HepG2 (cell line): ENCODE measurements at regions not wholly inside any gene's neighbourhood (a gene's known extent, or its start where the extent isn't known, plus 50 kb on each side); places are given as distances from the start of the nearest gene placed in this dataset.

Experiments
- ATAC-seq: fragments of 200-7000 bp; cut with Tn5 transposase; 3 replicates; pipeline ENCODE4 v1.9.1; 2020; ENCODE audit warnings: mild to moderate bottlenecking, moderate library complexity
- BruUV-seq: library from RNA; stranded (reverse); fragments of 400-500 nt; replicated peaks from 2 replicates; lab custom pipeline; 2021; lab: Mats Ljungman, UMichigan
- CTCF ChIA-PET: fragments of 300-600 bp; formaldehyde crosslinking; extraction: SDS; loops from one replicate; lab custom pipeline; 2021; ENCODE audit warnings: low total read pairs, inconsistent platforms, low intra/inter-chr PET ratio; lab: Yijun Ruan, JAX
- POLR2A ChIA-PET: fragments of 350-600 bp; sonication (Branson Sonifier 250); formaldehyde crosslinking; loops from one replicate; lab custom pipeline; 2020; ENCODE audit warnings: antibody characterized with exemption, inconsistent platforms; lab: Yijun Ruan, JAX
- DNase-seq: peaks from one replicate; pipeline ENCODE4 v3.0.0-alpha.2; 2015; ENCODE audit warnings: low spot score
- FAIRE-seq: peaks from 3 replicates; lab custom pipeline; 2011; peaks lifted over from hg19 to GRCh38; lab: Jason Lieb, UNC
- H2AFZ ChIP-seq: one replicate; pipeline ENCODE4 v1.6.1; 2011; ENCODE audit warnings: low read length, inconsistent platforms
- H3K27ac ChIP-seq: fragments of 300-600 bp; 3 replicates; pipeline ENCODE4 v1.8.0; 2011; ENCODE audit warnings: mixed run types, mild to moderate bottlenecking, mixed read lengths, low read length, inconsistent platforms; ENCODE audit not compliant: insufficient read depth; ENCODE audit errors: extremely low read length
- H3K27me3 ChIP-seq, 2 experiments: fragments of 200-600 bp in 1 of 2; 2 replicates in 1 of 2; 3 replicates in 1 of 2; pipeline versions ENCODE4 v1.6.0 to v1.8.0; 2011; ENCODE audit warnings: low read length in 2 of 2, mild to moderate bottlenecking in 2 of 2, moderate library complexity in 2 of 2, inconsistent platforms in 1 of 2; ENCODE audit not compliant: insufficient read depth in 2 of 2, control insufficient read depth in 1 of 2
- H3K36me3 ChIP-seq, 2 experiments: fragments of 200-600 bp in 1 of 2; replicated peaks in 1 of 2; 2 replicates in 1 of 2; 3 replicates in 1 of 2; pipeline versions ENCODE4 v1.5.1 to v1.8.0; 2011; ENCODE audit warnings: low read length in 2 of 2, inconsistent platforms in 1 of 2; ENCODE audit not compliant: insufficient read depth in 2 of 2, control insufficient read depth in 1 of 2
- H3K4me1 ChIP-seq: 2 replicates; pipeline ENCODE4 v1.5.1; 2012; ENCODE audit warnings: low read length, inconsistent platforms; ENCODE audit not compliant: insufficient read depth
- H3K4me2 ChIP-seq: 2 replicates; pipeline ENCODE4 v1.6.0; 2011; ENCODE audit warnings: low read depth, low read length, inconsistent platforms
- H3K4me3 ChIP-seq, 3 experiments: fragments of 200-600 bp in 1 of 3; sonication (generic), shearing (Covaris generic) in 1 of 3; replicated peaks in 1 of 3; 2 replicates each; pipeline ENCODE4 v1.5.1; 2011 to 2016; ENCODE audit warnings: low read length in 3 of 3, inconsistent platforms in 2 of 3, low read depth in 2 of 3, mild to moderate bottlenecking in 2 of 3, control low read depth in 1 of 3, mixed read lengths in 1 of 3; ENCODE audit not compliant: insufficient read depth in 1 of 3
- H3K79me2 ChIP-seq: one replicate; pipeline ENCODE4 v1.6.1; 2011; ENCODE audit warnings: low read length, inconsistent platforms; ENCODE audit not compliant: insufficient read depth
- H3K9ac ChIP-seq: 2 replicates; pipeline ENCODE4 v1.6.0; 2011; ENCODE audit warnings: mild to moderate bottlenecking, low read depth, low read length, inconsistent platforms; ENCODE audit not compliant: insufficient read depth
- H3K9me3 ChIP-seq: 2 replicates; pipeline ENCODE4 v1.5.1; 2012; ENCODE audit warnings: mild to moderate bottlenecking, low read length
- H4K20me1 ChIP-seq: 2 replicates; pipeline ENCODE4 v1.6.0; 2011; ENCODE audit warnings: inconsistent platforms, mild to moderate bottlenecking, low read length, moderate library complexity; ENCODE audit not compliant: insufficient read depth
- BCLAF1 ChIP-seq: fragments of 450-650 bp; IDR thresholded peaks from 2 replicates; pipeline ENCODE4 v1.6.1; 2017; ENCODE audit warnings: mild to moderate bottlenecking
- CENPT ChIP-seq: sonication (generic); formaldehyde crosslinking; IDR thresholded peaks from 2 replicates; pipeline ENCODE4 v1.8.0; 2022; ENCODE audit warnings: low read depth, mild to moderate bottlenecking, moderate library complexity, missing genetic modification reagents
- FOXK2 ChIP-seq: fragments of 450-650 bp; IDR thresholded peaks from 2 replicates; pipeline ENCODE4 v1.6.1; 2016
- GMEB1 ChIP-seq: sonication (generic); formaldehyde crosslinking; IDR thresholded peaks from 2 replicates; pipeline ENCODE4 v1.5.1; 2020; ENCODE audit warnings: missing genetic modification reagents, mild to moderate bottlenecking, borderline replicate concordance
- NFAT5 ChIP-seq: sonication (generic); formaldehyde crosslinking; IDR thresholded peaks from 2 replicates; pipeline ENCODE4 v1.4.0; 2020; ENCODE audit warnings: missing genetic modification reagents
- NR2F1 ChIP-seq, 2 experiments: fragments of 450-650 bp in 1 of 2; formaldehyde crosslinking in 1 of 2; IDR thresholded peaks; 2 replicates each; pipeline versions ENCODE4 v1.5.0 to v1.6.1; 2016 to 2020; ENCODE audit warnings: mild to moderate bottlenecking in 1 of 2, missing compliant biosample characterization in 1 of 2, missing genetic modification reagents in 1 of 2, moderate library complexity in 1 of 2
- REXO4 ChIP-seq: sonication (generic); formaldehyde crosslinking; IDR thresholded peaks from 2 replicates; pipeline ENCODE4 v1.8.0; 2022; ENCODE audit warnings: missing genetic modification reagents, mild to moderate bottlenecking, borderline replicate concordance
- SKI ChIP-seq: fragments of 450-650 bp; IDR thresholded peaks from one replicate; pipeline ENCODE4 v1.6.1; 2018; ENCODE audit warnings: mild to moderate bottlenecking; ENCODE audit not compliant: partially characterized antibody
- YEATS2 ChIP-seq: sonication (generic); formaldehyde crosslinking; IDR thresholded peaks from 2 replicates; pipeline ENCODE4 v1.4.0; 2020; ENCODE audit warnings: missing genetic modification reagents, borderline replicate concordance
- ZNF230 ChIP-seq: sonication (generic); formaldehyde crosslinking; IDR thresholded peaks from 2 replicates; pipeline ENCODE4 v1.4.0; 2020; ENCODE audit warnings: mild to moderate bottlenecking, missing genetic modification reagents
- ZNF468 ChIP-seq: sonication (generic); formaldehyde crosslinking; IDR thresholded peaks from 2 replicates; pipeline ENCODE4 v1.8.0; 2022; ENCODE audit warnings: mild to moderate bottlenecking, moderate library complexity, missing genetic modification reagents
- WGBS: methylation state at CpG from one replicate; pipeline ENCODE4 v1.1.6; 2017; ENCODE audit warnings: low lambda C conversion rate; 5-methylcytosine and 5-hydroxymethylcytosine counted together
- in situ Hi-C: cut with HindIII; loops from 2 replicates; pipeline ENCODE4 v1.10.0; 2017; ENCODE audit warnings: low pct_unique_long_range_greater_than_20kb; ENCODE audit not compliant: extremely low pct_ligation_motif_present
- intact Hi-C: fragments of 100-400 bp; cut with micrococcal nuclease; formaldehyde crosslinking; loops from one replicate; pipeline ENCODE4 v1.10.0; 2022; ENCODE audit not compliant: unreplicated experiment

GRCh38 chr6:170163405-170164170 is 127.3 kb downstream of the DLL1 start (continued):
- TF ChIP-seq REXO4 (CRISPR knock-in tag), result no peak
- no peak for TF ChIP-seq ZNF468
- 0 out of 2 replicates have a peak, but pooled peaks have one; percentile 51 for TF ChIP-seq CENPT (CRISPR knock-in tag)
- TF ChIP-seq, all 625 proteins: peak for 3

- H4K20me1 ChIP-seq, result 0 out of 2 replicates have a peak, but pooled peaks cover 2% of the 10 kb centered on the region
- no peak overlapping the region for H3K4me3 ChIP-seq
- H3K9me3 ChIP-seq, result peaks cover under 1% of the 10 kb centered on the region
- ChIA-PET POLR2A (no interaction called here), CTCF (no interaction called here)
- peaks cover 5 to 42% of the 10 kb centered on the region in 2 experiments; a peak in 4 of 5 replicates for H3K27me3 ChIP-seq
- H3K79me2 ChIP-seq, result no peaks in the 10 kb centered on the region
- 78% methylated on average over 13 of the region's 19 CpGs for WGBS
- DNase-seq, result no peak
- H2AFZ ChIP-seq, result no peak overlapping the region
- intact Hi-C loops (loop anchor here (10.0 kb wide), 1 partner anchor 352 kb away; no protein-coding TSS in a partner anchor), in situ Hi-C loops (no loop called here)
- ATAC-seq, result no peak
- no peak overlapping the region for H3K27ac ChIP-seq
- no peak overlapping the region for H3K9ac ChIP-seq
- no peaks in the 10 kb centered on the region for H3K4me1 ChIP-seq
- FAIRE-seq, result no peak
- no TSS peak for BruUV-seq
- no peaks in the 10 kb centered on the region for H3K36me3 ChIP-seq
- H3K4me2 ChIP-seq, result no peak overlapping the region
- no peak for TF ChIP-seq BCLAF1
- no peak for TF ChIP-seq GMEB1 (CRISPR knock-in tag)
- no peak for TF ChIP-seq SKI
- no peak for TF ChIP-seq FOXK2
- TF ChIP-seq ZNF230 (CRISPR knock-in tag), result no peak
- no peak for TF ChIP-seq NFAT5 (CRISPR knock-in tag)
- no peak for TF ChIP-seq NR2F1 (CRISPR knock-in tag; IDR thresholded peaks at IDR 0.05)
- no peak for TF ChIP-seq YEATS2 (CRISPR knock-in tag)
These were observed 128.0 kb downstream of the DLL1 start for GRCh38 chr6:170162775-170163404.
